Uterus (tissue), 3 donors: ENCODE measurements at regions not wholly inside any gene's neighbourhood (a gene's known extent, or its start where the extent isn't known, plus 50 kb on each side); places are given as distances from the start of the nearest gene placed in this dataset.

Experiments used
- DNase-seq, 2 donors: peaks; one replicate each; pipeline ENCODE4 v3.0.0-alpha.2; 2019 to 2020
- H3K27ac ChIP-seq, 2 donors: fragments of 200-600 bp; sonication (generic); 1 replicate in 1 of 2; 2 replicates in 1 of 2; pipeline ENCODE4 v1.5.1; 2016 to 2018
- H3K27me3 ChIP-seq, 2 donors: fragments of 200-600 bp; sonication (generic); one replicate each; pipeline ENCODE4 v1.5.1; 2018 to 2019; ENCODE audit warnings: control low read depth in 1 of 2
- H3K36me3 ChIP-seq, 2 donors: fragments of 200-600 bp; sonication (generic); one replicate each; pipeline ENCODE4 v1.5.1; 2019; ENCODE audit warnings: control low read depth in 1 of 2
- H3K4me1 ChIP-seq, 2 donors: fragments of 200-600 bp; sonication (generic); one replicate each; pipeline ENCODE4 v1.5.1; 2018 to 2019; ENCODE audit warnings: control low read depth in 1 of 2
- H3K4me3 ChIP-seq, 2 donors: fragments of 200-600 bp; sonication (generic); 1 replicate in 1 of 2; 2 replicates in 1 of 2; pipeline ENCODE4 v1.5.1; 2018 to 2019; ENCODE audit warnings: mild to moderate bottlenecking in 1 of 2
- H3K9me3 ChIP-seq, 2 donors: fragments of 200-600 bp; sonication (generic); one replicate each; pipeline ENCODE4 v1.5.1; 2019; ENCODE audit warnings: control low read depth in 1 of 2
- CTCF ChIP-seq, 4 experiments: fragments of 200-600 bp in 2 of 4; fragments of 450-650 bp in 2 of 4; sonication (generic) in 2 of 4; IDR thresholded peaks; one replicate each; pipeline ENCODE4 v1.5.1; 2016 to 2019; ENCODE audit warnings: antibody characterized with exemption in 4 of 4, mild to moderate bottlenecking in 2 of 4, moderate library complexity in 1 of 4
- POLR2A ChIP-seq, 2 donors: fragments of 450-650 bp; IDR thresholded peaks; one replicate each; pipeline ENCODE4 v1.6.1; 2016; ENCODE audit warnings: antibody characterized with exemption in 2 of 2, mild to moderate bottlenecking in 1 of 2, moderate library complexity in 1 of 2
- intact Hi-C: fragments of 100-400 bp; cut with DNase I; formaldehyde crosslinking; loops from one replicate; pipeline ENCODE4 v1.15.1; 2023; ENCODE audit warnings: low total_unique reads
- donor health status: DM: yes; HTN: yes; CAD: no.

- no peaks in the 10 kb centered on the region for H3K4me1 ChIP-seq
- TF ChIP-seq CTCF (IDR thresholded peaks at IDR 0.05) (no peak), POLR2A (IDR thresholded peaks at IDR 0.05) (no peak)
- intact Hi-C loops = no loop called here
These were observed 101.2 kb upstream of the KLF3 start for GRCh38 chr4:38562751-38563198.

GRCh38 chr4:38563707-38564495 lies 100.1 kb upstream of the KLF3 start:
- TF ChIP-seq POLR2A (IDR thresholded peaks at IDR 0.05) (no peak), CTCF (IDR thresholded peaks at IDR 0.05) (no peak)
- intact Hi-C loops = no loop called here
- no peak overlapping the region for H3K4me3 ChIP-seq
- no peak overlapping the region for H3K27ac ChIP-seq
- no peaks in the 10 kb centered on the region for H3K4me1 ChIP-seq
- H3K36me3 ChIP-seq = no peaks in the 10 kb centered on the region
- H3K27me3 ChIP-seq = no peaks in the 10 kb centered on the region
- H3K9me3 ChIP-seq = no peaks in the 10 kb centered on the region
- no peak for DNase-seq

More at GRCh38 chr4:38562751-38563198, 101.2 kb upstream of the KLF3 start:
- Histone ChIP-seq H3K4me3 (no peak overlapping the region), H3K27ac (no peak overlapping the region), H3K36me3 (no peaks in the 10 kb centered on the region), H3K9me3 (no peaks in the 10 kb centered on the region), H3K27me3 (no peaks in the 10 kb centered on the region)
- DNase-seq = peak; percentile 17 to 28

- TF ChIP-seq CTCF (IDR thresholded peaks at IDR 0.05) = no peak
- no peak for TF ChIP-seq POLR2A (IDR thresholded peaks at IDR 0.05)
- Histone ChIP-seq H3K9me3 (no peaks in the 10 kb centered on the region), H3K4me3 (no peak overlapping the region), H3K36me3 (no peaks in the 10 kb centered on the region), H3K27ac (peak overlapping the region in 1 of 2 donors; percentile 43), H3K4me1 (no peaks in the 10 kb centered on the region), H3K27me3 (no peaks in the 10 kb centered on the region)
- DNase-seq = no peak
- intact Hi-C loops = no loop called here
These were observed 98.5 kb upstream of the KLF3 start for GRCh38 chr4:38565271-38566199.

GRCh38 chr4:38566806-38567398 lies 97.1 kb upstream of the KLF3 start:
- no peaks in the 10 kb centered on the region for H3K4me1 ChIP-seq
- intact Hi-C loops = no loop called here
- no peaks in the 10 kb centered on the region for H3K27me3 ChIP-seq
- no peaks in the 10 kb centered on the region for H3K36me3 ChIP-seq
- H3K4me3 ChIP-seq = no peak overlapping the region
- no peaks in the 10 kb centered on the region for H3K9me3 ChIP-seq
- H3K27ac ChIP-seq = no peak overlapping the region
- DNase-seq = no peak
- TF ChIP-seq POLR2A (IDR thresholded peaks at IDR 0.05) (no peak), CTCF (IDR thresholded peaks at IDR 0.05) (no peak)
